HL-60 (cell line): ENCODE measurements at regions not wholly inside any gene's neighbourhood (a gene's known extent, or its start where the extent isn't known, plus 50 kb on each side); places are given as distances from the start of the nearest gene placed in this dataset.

ENCODE experiments used
- POLR2AphosphoS5 ChIP-seq: IDR thresholded peaks from 2 replicates; pipeline ENCODE4 v1.6.1; 2012; ENCODE audit warnings: low read depth
- SPI1 ChIP-seq: IDR thresholded peaks from 2 replicates; pipeline ENCODE4 v1.6.1; 2012; ENCODE audit warnings: low read depth, mild to moderate bottlenecking, borderline replicate concordance
- TF ChIP-seq, protein P1 (sequence below): IDR thresholded peaks from one replicate; pipeline ENCODE4 v1.5.1; 2011; ENCODE audit warnings: low read length, control low read depth, inconsistent platforms; ENCODE audit not compliant: insufficient read depth
- TF ChIP-seq, protein P2 (sequence below): IDR thresholded peaks from 2 replicates; pipeline ENCODE4 v1.6.1; 2012; ENCODE audit warnings: low read depth; ENCODE audit not compliant: insufficient replicate concordance

DNA sequence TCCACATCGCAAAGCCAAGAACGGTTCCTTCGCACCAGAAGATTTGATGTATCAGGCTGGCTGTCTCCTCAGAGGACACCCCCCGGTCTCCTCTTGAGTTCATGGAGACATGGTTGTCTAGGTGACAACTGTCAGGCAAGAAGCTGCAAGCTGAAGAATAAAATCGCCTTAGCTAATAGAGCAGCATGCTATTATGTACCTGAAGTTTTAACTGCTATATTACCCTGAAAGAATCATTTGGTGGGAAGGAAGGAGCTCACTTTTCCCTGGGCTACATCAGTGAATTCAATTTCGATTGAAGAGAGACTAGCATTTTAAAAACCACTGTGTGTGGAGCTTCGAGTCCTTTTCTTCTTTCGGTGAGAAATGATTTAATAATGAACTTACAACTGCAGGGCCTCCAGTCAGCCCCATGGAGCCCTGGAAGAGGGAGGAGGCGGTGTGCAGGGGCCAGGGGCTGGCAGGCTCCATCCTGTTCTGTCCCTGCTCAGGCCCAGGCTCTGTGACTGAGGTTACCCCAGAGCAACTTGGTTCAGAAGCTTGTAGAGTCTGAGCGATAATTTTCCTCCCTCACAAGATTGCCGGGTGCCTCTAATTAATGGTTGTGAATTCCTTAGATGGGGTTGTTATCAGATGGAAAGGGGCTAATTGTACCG lies 191.3 kb downstream of the MID1IP1 start:
- TF ChIP-seq, protein P1, sequence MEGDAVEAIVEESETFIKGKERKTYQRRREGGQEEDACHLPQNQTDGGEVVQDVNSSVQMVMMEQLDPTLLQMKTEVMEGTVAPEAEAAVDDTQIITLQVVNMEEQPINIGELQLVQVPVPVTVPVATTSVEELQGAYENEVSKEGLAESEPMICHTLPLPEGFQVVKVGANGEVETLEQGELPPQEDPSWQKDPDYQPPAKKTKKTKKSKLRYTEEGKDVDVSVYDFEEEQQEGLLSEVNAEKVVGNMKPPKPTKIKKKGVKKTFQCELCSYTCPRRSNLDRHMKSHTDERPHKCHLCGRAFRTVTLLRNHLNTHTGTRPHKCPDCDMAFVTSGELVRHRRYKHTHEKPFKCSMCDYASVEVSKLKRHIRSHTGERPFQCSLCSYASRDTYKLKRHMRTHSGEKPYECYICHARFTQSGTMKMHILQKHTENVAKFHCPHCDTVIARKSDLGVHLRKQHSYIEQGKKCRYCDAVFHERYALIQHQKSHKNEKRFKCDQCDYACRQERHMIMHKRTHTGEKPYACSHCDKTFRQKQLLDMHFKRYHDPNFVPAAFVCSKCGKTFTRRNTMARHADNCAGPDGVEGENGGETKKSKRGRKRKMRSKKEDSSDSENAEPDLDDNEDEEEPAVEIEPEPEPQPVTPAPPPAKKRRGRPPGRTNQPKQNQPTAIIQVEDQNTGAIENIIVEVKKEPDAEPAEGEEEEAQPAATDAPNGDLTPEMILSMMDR, result no peak
- no peak for TF ChIP-seq POLR2AphosphoS5
- no peak for TF ChIP-seq SPI1
- TF ChIP-seq, protein P2, sequence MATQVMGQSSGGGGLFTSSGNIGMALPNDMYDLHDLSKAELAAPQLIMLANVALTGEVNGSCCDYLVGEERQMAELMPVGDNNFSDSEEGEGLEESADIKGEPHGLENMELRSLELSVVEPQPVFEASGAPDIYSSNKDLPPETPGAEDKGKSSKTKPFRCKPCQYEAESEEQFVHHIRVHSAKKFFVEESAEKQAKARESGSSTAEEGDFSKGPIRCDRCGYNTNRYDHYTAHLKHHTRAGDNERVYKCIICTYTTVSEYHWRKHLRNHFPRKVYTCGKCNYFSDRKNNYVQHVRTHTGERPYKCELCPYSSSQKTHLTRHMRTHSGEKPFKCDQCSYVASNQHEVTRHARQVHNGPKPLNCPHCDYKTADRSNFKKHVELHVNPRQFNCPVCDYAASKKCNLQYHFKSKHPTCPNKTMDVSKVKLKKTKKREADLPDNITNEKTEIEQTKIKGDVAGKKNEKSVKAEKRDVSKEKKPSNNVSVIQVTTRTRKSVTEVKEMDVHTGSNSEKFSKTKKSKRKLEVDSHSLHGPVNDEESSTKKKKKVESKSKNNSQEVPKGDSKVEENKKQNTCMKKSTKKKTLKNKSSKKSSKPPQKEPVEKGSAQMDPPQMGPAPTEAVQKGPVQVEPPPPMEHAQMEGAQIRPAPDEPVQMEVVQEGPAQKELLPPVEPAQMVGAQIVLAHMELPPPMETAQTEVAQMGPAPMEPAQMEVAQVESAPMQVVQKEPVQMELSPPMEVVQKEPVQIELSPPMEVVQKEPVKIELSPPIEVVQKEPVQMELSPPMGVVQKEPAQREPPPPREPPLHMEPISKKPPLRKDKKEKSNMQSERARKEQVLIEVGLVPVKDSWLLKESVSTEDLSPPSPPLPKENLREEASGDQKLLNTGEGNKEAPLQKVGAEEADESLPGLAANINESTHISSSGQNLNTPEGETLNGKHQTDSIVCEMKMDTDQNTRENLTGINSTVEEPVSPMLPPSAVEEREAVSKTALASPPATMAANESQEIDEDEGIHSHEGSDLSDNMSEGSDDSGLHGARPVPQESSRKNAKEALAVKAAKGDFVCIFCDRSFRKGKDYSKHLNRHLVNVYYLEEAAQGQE, result no peak
